ENCODE measurements at regions not wholly inside any gene's neighbourhood (a gene's known extent, or its start where the extent isn't known, plus 50 kb on each side); places are given as distances from the start of the nearest gene placed in this dataset.

DNA sequence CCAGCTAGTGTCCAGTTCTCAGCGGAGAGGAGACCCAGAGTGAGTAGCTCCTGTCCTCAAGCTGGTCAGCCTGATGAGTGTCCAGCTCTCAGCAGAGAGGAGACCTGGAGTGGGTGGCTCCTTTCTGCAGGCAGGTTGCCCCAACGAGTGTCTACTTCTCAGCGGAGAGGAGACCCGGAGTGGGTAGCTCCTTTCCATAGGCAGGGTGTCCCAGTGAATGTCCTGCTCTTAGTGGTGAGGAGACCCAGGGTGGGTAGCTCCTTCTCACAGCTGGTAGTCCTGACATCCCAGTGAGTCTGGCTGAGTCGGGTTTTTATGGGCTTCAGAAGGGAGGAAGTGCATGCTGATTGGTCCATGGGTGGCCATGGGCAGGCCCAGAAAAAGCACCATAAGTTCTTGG, 55.7 kb upstream of the NUDT6 start:
- TF ChIP-seq, protein P1, sequence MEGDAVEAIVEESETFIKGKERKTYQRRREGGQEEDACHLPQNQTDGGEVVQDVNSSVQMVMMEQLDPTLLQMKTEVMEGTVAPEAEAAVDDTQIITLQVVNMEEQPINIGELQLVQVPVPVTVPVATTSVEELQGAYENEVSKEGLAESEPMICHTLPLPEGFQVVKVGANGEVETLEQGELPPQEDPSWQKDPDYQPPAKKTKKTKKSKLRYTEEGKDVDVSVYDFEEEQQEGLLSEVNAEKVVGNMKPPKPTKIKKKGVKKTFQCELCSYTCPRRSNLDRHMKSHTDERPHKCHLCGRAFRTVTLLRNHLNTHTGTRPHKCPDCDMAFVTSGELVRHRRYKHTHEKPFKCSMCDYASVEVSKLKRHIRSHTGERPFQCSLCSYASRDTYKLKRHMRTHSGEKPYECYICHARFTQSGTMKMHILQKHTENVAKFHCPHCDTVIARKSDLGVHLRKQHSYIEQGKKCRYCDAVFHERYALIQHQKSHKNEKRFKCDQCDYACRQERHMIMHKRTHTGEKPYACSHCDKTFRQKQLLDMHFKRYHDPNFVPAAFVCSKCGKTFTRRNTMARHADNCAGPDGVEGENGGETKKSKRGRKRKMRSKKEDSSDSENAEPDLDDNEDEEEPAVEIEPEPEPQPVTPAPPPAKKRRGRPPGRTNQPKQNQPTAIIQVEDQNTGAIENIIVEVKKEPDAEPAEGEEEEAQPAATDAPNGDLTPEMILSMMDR (IDR thresholded peaks at IDR 0.05), result no peak
- TF ChIP-seq POLR2A (IDR thresholded peaks at IDR 0.05) (no peak), EP300 (IDR thresholded peaks at IDR 0.05; ENCODE audit: low read depth) (no peak)
